ENCODE measurements at regions not wholly inside any gene's neighbourhood (a gene's known extent, or its start where the extent isn't known, plus 50 kb on each side); places are given as distances from the start of the nearest gene placed in this dataset.

GRCh38 chr9:117487555-117488175, 72.8 kb upstream of the ASTN2 start:
- TF ChIP-seq CTCF (IDR thresholded peaks at IDR 0.05; ENCODE audit: poor library complexity, severe bottlenecking): peak; percentile 89
- H3K27ac ChIP-seq (ENCODE audit: poor library complexity, severe bottlenecking): no peak overlapping the region
- no peaks in the 10 kb centered on the region for H3K9me3 ChIP-seq (ENCODE audit: severe bottlenecking)
- no peaks in the 10 kb centered on the region for H3K36me3 ChIP-seq (ENCODE audit: low read depth)
- H3K4me1 ChIP-seq (ENCODE audit: insufficient read depth, poor library complexity, severe bottlenecking): no peaks in the 10 kb centered on the region
- no peaks in the 10 kb centered on the region for H3K27me3 ChIP-seq (ENCODE audit: insufficient read depth, poor library complexity, severe bottlenecking)
- peak; percentile 96 for ATAC-seq (ENCODE audit: low read depth)
- no peak for DNase-seq (ENCODE audit: low spot score)
- H3K4me3 ChIP-seq (ENCODE audit: severe bottlenecking): no peak overlapping the region

- H3K4me3 ChIP-seq (ENCODE audit: severe bottlenecking): no peak overlapping the region
- TF ChIP-seq CTCF (IDR thresholded peaks at IDR 0.05; ENCODE audit: poor library complexity, severe bottlenecking): no peak
- ATAC-seq (ENCODE audit: low read depth): no peak
- no peaks in the 10 kb centered on the region for H3K27me3 ChIP-seq (ENCODE audit: insufficient read depth, poor library complexity, severe bottlenecking)
- H3K27ac ChIP-seq (ENCODE audit: poor library complexity, severe bottlenecking): no peak overlapping the region
- no peaks in the 10 kb centered on the region for H3K36me3 ChIP-seq (ENCODE audit: low read depth)
- no peak for DNase-seq (ENCODE audit: low spot score)
- H3K4me1 ChIP-seq (ENCODE audit: insufficient read depth, poor library complexity, severe bottlenecking): no peaks in the 10 kb centered on the region
- no peaks in the 10 kb centered on the region for H3K9me3 ChIP-seq (ENCODE audit: severe bottlenecking)
These were observed 71.6 kb upstream of the ASTN2 start for GRCh38 chr9:117486426-117486825.

- no peak overlapping the region for H3K27ac ChIP-seq (ENCODE audit: poor library complexity, severe bottlenecking)
- TF ChIP-seq CTCF (IDR thresholded peaks at IDR 0.05; ENCODE audit: poor library complexity, severe bottlenecking): no peak
- no peak for DNase-seq (ENCODE audit: low spot score)
- no peaks in the 10 kb centered on the region for H3K36me3 ChIP-seq (ENCODE audit: low read depth)
- no peaks in the 10 kb centered on the region for H3K27me3 ChIP-seq (ENCODE audit: insufficient read depth, poor library complexity, severe bottlenecking)
- no peak overlapping the region for H3K4me3 ChIP-seq (ENCODE audit: severe bottlenecking)
- no peaks in the 10 kb centered on the region for H3K4me1 ChIP-seq (ENCODE audit: insufficient read depth, poor library complexity, severe bottlenecking)
- no peaks in the 10 kb centered on the region for H3K9me3 ChIP-seq (ENCODE audit: severe bottlenecking)
- ATAC-seq (ENCODE audit: low read depth): peak; percentile 32; the same call in 1 of the 3 replicates
These were observed 70.3 kb upstream of the ASTN2 start for GRCh38 chr9:117485176-117485575.

- no peak for ATAC-seq (ENCODE audit: low read depth)
- H3K36me3 ChIP-seq (ENCODE audit: low read depth): no peaks in the 10 kb centered on the region
- no peaks in the 10 kb centered on the region for H3K9me3 ChIP-seq (ENCODE audit: severe bottlenecking)
- H3K27me3 ChIP-seq (ENCODE audit: insufficient read depth, poor library complexity, severe bottlenecking): no peaks in the 10 kb centered on the region
- no peak overlapping the region for H3K4me3 ChIP-seq (ENCODE audit: severe bottlenecking)
- no peak for DNase-seq (ENCODE audit: low spot score)
- H3K27ac ChIP-seq (ENCODE audit: poor library complexity, severe bottlenecking): no peak overlapping the region
- no peak for TF ChIP-seq CTCF (IDR thresholded peaks at IDR 0.05; ENCODE audit: poor library complexity, severe bottlenecking)
- no peaks in the 10 kb centered on the region for H3K4me1 ChIP-seq (ENCODE audit: insufficient read depth, poor library complexity, severe bottlenecking)
These were observed 65.9 kb upstream of the ASTN2 start for GRCh38 chr9:117480729-117481128.

- Histone ChIP-seq H3K9me3 (ENCODE audit: severe bottlenecking) (no peaks in the 10 kb centered on the region), H3K36me3 (ENCODE audit: low read depth) (no peaks in the 10 kb centered on the region), H3K4me1 (ENCODE audit: insufficient read depth, poor library complexity, severe bottlenecking) (no peaks in the 10 kb centered on the region), H3K27ac (ENCODE audit: poor library complexity, severe bottlenecking) (no peak overlapping the region), H3K4me3 (ENCODE audit: severe bottlenecking) (no peak overlapping the region), H3K27me3 (ENCODE audit: insufficient read depth, poor library complexity, severe bottlenecking) (no peaks in the 10 kb centered on the region)
- ATAC-seq (ENCODE audit: low read depth) (no peak), DNase-seq (ENCODE audit: low spot score) (no peak)
- no peak for TF ChIP-seq CTCF (IDR thresholded peaks at IDR 0.05; ENCODE audit: poor library complexity, severe bottlenecking)
These were observed 65.4 kb upstream of the ASTN2 start for GRCh38 chr9:117480253-117480652.

Data from RWPE2 (cell line).